WERI-Rb-1 (cell line): ENCODE measurements at regions not wholly inside any gene's neighbourhood (a gene's known extent, or its start where the extent isn't known, plus 50 kb on each side); places are given as distances from the start of the nearest gene placed in this dataset.
A peak's percentile ranks its signal among the peaks of the same experiment; 100 is the strongest.

Experiments
- DNase-seq: peaks from one replicate; pipeline ENCODE4 v3.0.0-alpha.2; 2020
- H3K27ac ChIP-seq: fragments of 250-450 bp; sonication (Bioruptor Pico); 2 replicates; pipeline ENCODE4 v1.5.1; 2020; ENCODE audit warnings: mild to moderate bottlenecking, moderate library complexity
- H3K27me3 ChIP-seq: fragments of 250-450 bp; sonication (Bioruptor Pico); 2 replicates; pipeline ENCODE4 v1.5.1; 2021; ENCODE audit warnings: mild to moderate bottlenecking, low read depth, moderate library complexity; ENCODE audit not compliant: insufficient read depth, severe bottlenecking
- H3K36me3 ChIP-seq: fragments of 250-450 bp; sonication (Bioruptor Pico); 2 replicates; pipeline ENCODE4 v1.5.1; 2020; ENCODE audit warnings: mild to moderate bottlenecking, moderate library complexity
- H3K4me3 ChIP-seq: 2 replicates; pipeline ENCODE4 v1.5.1; 2011; ENCODE audit warnings: low read depth, mild to moderate bottlenecking, control low read depth, low read length
- H3K9me3 ChIP-seq: fragments of 250-450 bp; sonication (Bioruptor Pico); 2 replicates; pipeline ENCODE4 v1.5.1; 2021; ENCODE audit warnings: mild to moderate bottlenecking, moderate library complexity; ENCODE audit not compliant: severe bottlenecking
- TF ChIP-seq, protein P1 (sequence below): IDR thresholded peaks from 2 replicates; pipeline ENCODE4 v1.5.1; 2011; ENCODE audit warnings: low read depth, mild to moderate bottlenecking, control low read depth, inconsistent platforms, low read length

DNA sequence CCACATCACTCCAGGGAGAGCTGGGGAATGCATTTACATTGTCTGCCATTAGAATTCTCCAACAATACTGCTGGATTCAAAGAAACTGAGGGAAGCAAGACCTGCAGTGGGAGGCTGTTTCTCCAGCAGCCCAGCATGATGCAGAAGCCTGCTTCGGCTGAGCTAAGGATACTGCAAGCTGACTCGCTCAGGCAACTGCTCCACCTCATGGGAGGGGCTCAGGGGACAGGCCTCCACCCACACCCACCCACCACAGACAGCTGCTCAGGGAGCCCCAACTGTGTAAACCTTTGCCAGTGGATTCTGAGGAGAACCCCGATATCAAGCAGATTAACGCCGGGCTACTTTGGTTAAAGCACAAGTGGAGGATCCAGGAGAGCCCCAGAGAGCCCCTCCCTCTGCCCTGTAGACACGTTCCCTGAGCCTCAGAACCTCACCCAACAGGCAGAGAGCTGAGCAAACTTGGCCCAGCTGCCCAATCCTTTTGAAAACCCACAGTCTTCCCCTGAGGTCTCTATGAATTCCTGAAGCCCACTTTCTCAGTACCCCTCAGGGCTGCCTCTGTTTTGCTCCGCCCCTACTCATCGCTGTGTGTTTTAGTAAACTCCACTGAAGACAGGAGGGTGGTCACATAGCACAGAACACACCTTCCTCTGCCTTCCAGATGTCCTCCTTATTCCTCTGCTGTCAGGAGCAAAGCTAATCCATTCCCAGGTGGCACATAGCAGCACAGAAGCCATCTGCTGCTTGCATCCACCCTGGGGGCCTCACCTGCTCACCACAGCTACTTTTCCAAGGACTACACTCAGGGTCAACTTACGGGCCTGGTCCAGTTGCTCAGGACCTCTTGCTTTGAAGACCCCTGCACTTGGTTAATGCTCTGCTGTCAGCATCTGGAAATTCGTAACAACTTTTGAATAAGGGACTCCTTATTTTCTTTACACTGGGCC is 269.0 kb downstream of the ABHD5 start:
- Histone ChIP-seq H3K4me3 (no peak overlapping the region), H3K27me3 (peaks cover 3% of the 10 kb centered on the region), H3K36me3 (no peaks in the 10 kb centered on the region), H3K27ac (no peak overlapping the region), H3K9me3 (no peaks in the 10 kb centered on the region)
- TF ChIP-seq, protein P1, sequence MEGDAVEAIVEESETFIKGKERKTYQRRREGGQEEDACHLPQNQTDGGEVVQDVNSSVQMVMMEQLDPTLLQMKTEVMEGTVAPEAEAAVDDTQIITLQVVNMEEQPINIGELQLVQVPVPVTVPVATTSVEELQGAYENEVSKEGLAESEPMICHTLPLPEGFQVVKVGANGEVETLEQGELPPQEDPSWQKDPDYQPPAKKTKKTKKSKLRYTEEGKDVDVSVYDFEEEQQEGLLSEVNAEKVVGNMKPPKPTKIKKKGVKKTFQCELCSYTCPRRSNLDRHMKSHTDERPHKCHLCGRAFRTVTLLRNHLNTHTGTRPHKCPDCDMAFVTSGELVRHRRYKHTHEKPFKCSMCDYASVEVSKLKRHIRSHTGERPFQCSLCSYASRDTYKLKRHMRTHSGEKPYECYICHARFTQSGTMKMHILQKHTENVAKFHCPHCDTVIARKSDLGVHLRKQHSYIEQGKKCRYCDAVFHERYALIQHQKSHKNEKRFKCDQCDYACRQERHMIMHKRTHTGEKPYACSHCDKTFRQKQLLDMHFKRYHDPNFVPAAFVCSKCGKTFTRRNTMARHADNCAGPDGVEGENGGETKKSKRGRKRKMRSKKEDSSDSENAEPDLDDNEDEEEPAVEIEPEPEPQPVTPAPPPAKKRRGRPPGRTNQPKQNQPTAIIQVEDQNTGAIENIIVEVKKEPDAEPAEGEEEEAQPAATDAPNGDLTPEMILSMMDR = no peak
- DNase-seq = peak; percentile 32

DNA sequence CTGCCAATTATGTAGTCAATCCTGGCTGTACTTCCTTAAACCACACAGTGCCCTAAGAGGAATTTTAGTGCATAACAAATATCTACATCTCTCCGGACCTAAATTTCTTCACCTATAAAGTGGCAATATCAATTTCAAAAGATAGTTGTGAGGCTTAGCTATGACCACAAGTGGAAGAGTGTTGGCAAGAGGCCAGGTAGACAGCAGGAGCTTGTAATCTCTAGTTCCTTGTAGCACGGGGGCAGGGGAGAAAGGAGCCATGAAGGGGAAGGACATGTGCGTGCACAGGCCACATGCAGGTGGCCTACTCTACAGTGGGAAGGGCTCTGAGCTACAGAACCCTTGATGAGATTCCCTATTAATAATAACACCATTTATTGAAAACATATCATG is 269.7 kb downstream of the ABHD5 start:
- TF ChIP-seq, protein P1 = no peak
- Histone ChIP-seq H3K27me3 (no peaks in the 10 kb centered on the region), H3K4me3 (no peak overlapping the region), H3K27ac (no peak overlapping the region), H3K36me3 (no peaks in the 10 kb centered on the region), H3K9me3 (no peaks in the 10 kb centered on the region)
- DNase-seq = peak; percentile 60

DNA sequence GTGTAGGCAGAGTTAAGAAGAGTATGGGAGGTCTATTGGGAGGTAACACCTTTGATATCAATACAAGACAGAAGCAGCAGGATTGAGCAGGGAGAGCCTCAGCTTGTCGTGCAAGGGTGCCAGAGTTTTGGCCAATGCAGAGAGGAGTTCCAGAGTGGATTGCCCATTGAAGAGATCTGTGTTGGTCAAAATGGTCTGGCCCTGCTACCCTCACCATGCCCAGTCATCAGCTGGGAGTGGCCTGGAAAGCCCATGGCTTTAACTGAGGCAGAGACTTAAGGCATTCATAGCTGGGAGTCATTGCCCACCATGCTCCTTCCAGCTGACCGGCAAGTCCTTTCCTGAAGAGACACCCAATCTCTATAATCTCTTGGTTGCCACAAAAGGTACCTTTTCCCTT is 271.3 kb downstream of the ABHD5 start:
- peaks cover under 1% of the 10 kb centered on the region for H3K27me3 ChIP-seq
- no peaks in the 10 kb centered on the region for H3K9me3 ChIP-seq
- H3K27ac ChIP-seq = no peak overlapping the region
- no peak for DNase-seq
- H3K4me3 ChIP-seq = no peak overlapping the region
- H3K36me3 ChIP-seq = no peaks in the 10 kb centered on the region
- TF ChIP-seq, protein P1 = no peak

DNA sequence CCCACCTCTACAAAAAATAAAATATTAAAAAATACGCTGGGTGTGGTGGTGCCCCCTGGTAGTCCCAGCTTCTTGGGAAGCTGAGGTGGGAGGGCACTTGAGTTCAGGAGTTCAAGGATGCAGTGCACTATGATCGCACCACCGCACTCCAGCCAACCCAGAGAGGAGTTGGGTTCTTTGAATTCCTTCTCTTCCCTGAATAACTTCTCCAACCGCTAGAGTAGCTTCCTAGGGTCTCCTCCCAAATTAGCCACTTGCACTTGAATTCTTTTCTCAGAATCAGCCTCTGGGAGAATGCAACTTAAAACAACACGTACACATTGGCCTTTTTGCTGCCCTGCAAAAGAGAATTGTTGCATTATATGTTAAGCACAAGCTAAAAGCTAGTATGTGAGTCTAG is 272.5 kb downstream of the ABHD5 start:
- no peaks in the 10 kb centered on the region for H3K36me3 ChIP-seq
- H3K4me3 ChIP-seq = no peak overlapping the region
- no peak for DNase-seq
- TF ChIP-seq, protein P1 = no peak
- peaks cover 5% of the 10 kb centered on the region for H3K27me3 ChIP-seq
- H3K9me3 ChIP-seq = no peaks in the 10 kb centered on the region
- no peak overlapping the region for H3K27ac ChIP-seq

DNA sequence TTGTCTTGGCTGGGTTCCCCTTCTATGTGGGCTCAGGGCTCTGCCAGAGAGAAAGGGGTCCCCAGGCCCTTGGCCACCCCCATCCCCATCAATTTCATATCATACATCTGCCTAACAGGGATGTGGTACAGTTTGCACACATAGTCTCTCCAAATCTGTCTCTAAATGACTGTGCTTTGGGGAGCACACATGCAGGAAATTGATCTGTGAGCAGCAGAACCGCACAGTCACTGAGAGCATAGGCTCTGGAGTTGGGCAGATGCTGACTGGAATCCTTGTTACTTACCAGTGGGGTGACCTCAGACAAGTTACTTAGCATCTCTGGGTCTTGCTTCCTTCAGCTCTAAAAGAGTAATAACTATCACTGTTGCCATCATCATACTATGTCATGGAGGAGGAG is 273.9 kb downstream of the ABHD5 start:
- Histone ChIP-seq H3K27me3 (peaks cover 6% of the 10 kb centered on the region), H3K9me3 (no peaks in the 10 kb centered on the region), H3K36me3 (no peaks in the 10 kb centered on the region), H3K4me3 (no peak overlapping the region), H3K27ac (no peak overlapping the region)
- TF ChIP-seq, protein P1 = no peak
- no peak for DNase-seq
